ENCODE measurements at regions not wholly inside any gene's neighbourhood (a gene's known extent, or its start where the extent isn't known, plus 50 kb on each side); places are given as distances from the start of the nearest gene placed in this dataset.

DNA sequence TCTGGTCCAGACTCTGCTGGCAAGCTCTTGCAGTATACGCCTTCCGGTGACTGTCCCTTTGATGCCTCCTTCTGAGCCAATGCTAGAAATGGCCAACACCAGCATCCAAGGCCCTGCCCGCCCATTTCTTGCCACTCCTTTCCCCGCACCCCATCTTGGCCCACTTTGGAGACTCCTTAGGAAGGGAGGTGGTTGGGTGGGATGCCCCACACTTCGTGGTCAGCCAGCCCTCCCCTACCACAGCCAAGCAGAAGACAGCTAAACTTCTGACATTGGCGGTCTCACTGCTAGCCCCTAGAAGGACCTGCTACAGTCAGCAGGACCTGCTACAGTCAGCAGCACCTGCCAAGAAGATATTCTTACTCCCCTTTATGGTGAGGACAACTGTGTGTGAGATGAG, 73.5 kb upstream of the CLDN14 start:
- Mint-ChIP-seq H3K27me3 (ENCODE audit: insufficient read depth, unreplicated experiment) (peaks cover 52% of the 10 kb centered on the region), H3K9me3 (ENCODE audit: unreplicated experiment) (no peaks in the 10 kb centered on the region)

DNA sequence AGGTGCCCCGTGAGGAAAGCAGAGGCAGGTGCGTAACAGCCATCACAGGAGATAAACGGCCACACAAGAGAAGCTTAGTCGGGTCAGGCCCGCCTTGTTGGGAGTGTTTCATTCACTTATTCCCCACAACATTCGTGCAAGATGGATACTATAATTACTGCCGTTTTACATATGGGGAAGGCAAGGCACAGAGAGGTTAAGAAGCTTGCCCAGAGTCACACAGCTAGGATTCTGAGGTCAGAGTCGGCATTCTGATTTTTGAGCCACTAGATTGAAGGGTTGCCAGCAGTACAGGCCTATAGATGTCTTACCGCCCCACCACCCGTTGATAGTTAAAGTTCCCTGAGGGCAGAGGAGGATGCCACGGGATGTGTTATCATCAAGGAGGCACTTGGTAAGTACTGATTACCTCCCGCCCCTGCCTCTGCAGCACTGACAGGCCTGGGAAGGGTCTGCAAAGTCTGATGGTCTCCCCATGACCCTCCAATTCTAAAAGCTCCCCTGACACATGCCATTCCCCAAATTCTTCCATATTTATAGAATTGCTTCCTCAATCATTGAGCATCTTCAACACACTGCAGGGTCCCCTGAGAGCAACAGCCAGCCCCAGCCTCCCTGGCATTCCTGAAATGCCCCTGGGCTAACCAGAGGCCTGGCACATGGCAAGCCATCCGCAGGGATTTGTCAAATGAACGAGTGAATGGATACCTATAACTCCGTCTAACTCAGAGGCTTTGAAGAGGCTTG, 74.7 kb upstream of the CLDN14 start:
- no TSS peak for BruUV-seq (replicated peaks)
- Mint-ChIP-seq H3K4me3 (ENCODE audit: unreplicated experiment) (no peak overlapping the region), H3K4me1 (ENCODE audit: insufficient read depth, unreplicated experiment) (no peaks in the 10 kb centered on the region), H3K36me3 (ENCODE audit: insufficient read depth, unreplicated experiment) (no peaks in the 10 kb centered on the region), H3K27me3 (ENCODE audit: insufficient read depth, unreplicated experiment) (peaks cover 47% of the 10 kb centered on the region), H3K9me3 (ENCODE audit: unreplicated experiment) (no peaks in the 10 kb centered on the region), H3K27ac (ENCODE audit: low read depth, unreplicated experiment) (no peak overlapping the region)
- CTCF ChIA-PET = no interaction called here
- POLR2A ChIA-PET = no interaction called here
- TF ChIP-seq CTCF (IDR thresholded peaks at IDR 0.05; ENCODE audit: unreplicated experiment) = no peak
- intact Hi-C loops (cut with micrococcal nuclease) = no loop called here
- no peak for DNase-seq (ENCODE audit: unreplicated experiment)

More for the DNA sequence above, 73.5 kb upstream of the CLDN14 start:
- no peaks in the 10 kb centered on the region for H3K36me3 Mint-ChIP-seq (ENCODE audit: insufficient read depth, unreplicated experiment)
- no peak for TF ChIP-seq CTCF (IDR thresholded peaks at IDR 0.05; ENCODE audit: unreplicated experiment)
- no peak overlapping the region for H3K27ac Mint-ChIP-seq (ENCODE audit: low read depth, unreplicated experiment)
- no TSS peak for BruUV-seq (replicated peaks)
- no peak overlapping the region for H3K4me3 Mint-ChIP-seq (ENCODE audit: unreplicated experiment)
- H3K4me1 Mint-ChIP-seq (ENCODE audit: insufficient read depth, unreplicated experiment) = no peaks in the 10 kb centered on the region
- ChIA-PET CTCF (no interaction called here), POLR2A (no interaction called here)
- no peak for DNase-seq (ENCODE audit: unreplicated experiment)
- intact Hi-C loops (cut with micrococcal nuclease) = no loop called here

DNA sequence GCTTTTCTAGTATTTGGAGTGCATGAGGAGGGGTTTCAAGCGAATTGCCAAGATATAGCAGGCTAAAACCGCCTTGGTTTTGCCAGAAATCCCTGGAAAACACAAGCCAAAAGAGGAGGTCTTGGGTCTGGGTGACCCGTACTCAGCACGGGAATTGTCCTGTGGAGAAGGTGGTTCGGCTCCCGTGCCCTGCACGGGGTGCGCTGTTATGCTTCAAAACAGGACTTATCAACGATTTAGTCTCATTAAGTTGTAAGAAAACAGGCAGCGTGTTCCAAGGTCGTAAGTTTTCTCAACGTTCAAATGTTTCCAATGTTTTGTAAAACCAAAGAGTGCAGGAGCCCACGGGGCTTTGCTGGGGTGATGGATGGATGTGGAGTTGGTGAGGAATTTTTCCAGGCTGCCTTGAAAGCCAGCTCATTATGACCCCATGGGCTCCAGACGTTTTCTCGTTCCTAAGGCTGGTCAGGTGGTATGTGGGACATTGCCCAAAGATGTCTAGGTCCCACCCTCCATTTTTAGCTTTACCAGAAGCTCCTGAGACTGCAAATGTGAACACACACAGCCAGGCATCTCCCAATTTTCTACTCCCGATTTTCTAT, 75.4 kb upstream of the CLDN14 start:
- POLR2A ChIA-PET = interaction anchor here (0.6 kb wide), 1 partner anchor 368 kb away, joined by 3 read pairs; no protein-coding TSS in a partner anchor
- Mint-ChIP-seq H3K27ac (ENCODE audit: low read depth, unreplicated experiment) (no peak overlapping the region), H3K4me3 (ENCODE audit: unreplicated experiment) (no peak overlapping the region), H3K9me3 (ENCODE audit: unreplicated experiment) (no peaks in the 10 kb centered on the region), H3K4me1 (ENCODE audit: insufficient read depth, unreplicated experiment) (no peaks in the 10 kb centered on the region), H3K27me3 (ENCODE audit: insufficient read depth, unreplicated experiment) (peaks cover 44% of the 10 kb centered on the region), H3K36me3 (ENCODE audit: insufficient read depth, unreplicated experiment) (no peaks in the 10 kb centered on the region)
- intact Hi-C loops (cut with micrococcal nuclease) = no loop called here
- CTCF ChIA-PET = no interaction called here
- BruUV-seq (replicated peaks) = no TSS peak
- TF ChIP-seq CTCF (IDR thresholded peaks at IDR 0.05; ENCODE audit: unreplicated experiment) = no peak
- no peak for DNase-seq (ENCODE audit: unreplicated experiment)

DNA sequence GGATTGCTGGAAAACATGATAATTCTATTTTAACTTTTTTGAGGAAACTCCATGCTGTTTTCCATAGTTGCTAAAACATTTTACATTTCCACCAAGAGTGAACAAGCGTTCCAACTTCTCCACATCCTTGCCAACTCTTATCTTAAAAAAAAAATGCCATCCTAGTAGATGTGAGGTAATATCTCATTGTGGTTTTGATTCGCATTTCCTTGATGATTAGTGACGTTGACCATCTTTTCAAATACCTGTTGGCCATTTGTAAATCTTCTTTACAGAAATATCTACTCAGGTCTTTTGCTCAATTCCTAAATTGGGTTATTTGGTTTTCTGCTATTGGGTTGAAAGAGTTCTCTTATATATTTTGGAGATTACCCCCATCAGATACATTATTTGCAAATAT, 77.4 kb upstream of the CLDN14 start:
- TF ChIP-seq CTCF (IDR thresholded peaks at IDR 0.05; ENCODE audit: unreplicated experiment) = no peak
- no peaks in the 10 kb centered on the region for H3K9me3 Mint-ChIP-seq (ENCODE audit: unreplicated experiment)
- H3K27ac Mint-ChIP-seq (ENCODE audit: low read depth, unreplicated experiment) = no peak overlapping the region
- H3K4me3 Mint-ChIP-seq (ENCODE audit: unreplicated experiment) = no peak overlapping the region
- POLR2A ChIA-PET = no interaction called here
- CTCF ChIA-PET = no interaction called here
- no peaks in the 10 kb centered on the region for H3K36me3 Mint-ChIP-seq (ENCODE audit: insufficient read depth, unreplicated experiment)
- intact Hi-C loops (cut with micrococcal nuclease) = no loop called here
- no peaks in the 10 kb centered on the region for H3K4me1 Mint-ChIP-seq (ENCODE audit: insufficient read depth, unreplicated experiment)
- no TSS peak for BruUV-seq (replicated peaks)
- no peak for DNase-seq (ENCODE audit: unreplicated experiment)
- peaks cover 64% of the 10 kb centered on the region for H3K27me3 Mint-ChIP-seq (ENCODE audit: insufficient read depth, unreplicated experiment)

Measured in MCF 10A (cell line).